GM12878 (cell line): ENCODE measurements at regions not wholly inside any gene's neighbourhood (a gene's known extent, or its start where the extent isn't known, plus 50 kb on each side); places are given as distances from the start of the nearest gene placed in this dataset.

Source experiments
- ATAC-seq: fragments of 200-7000 bp; cut with Tn5 transposase; 3 replicates; pipeline ENCODE4 v1.9.1; 2020; ENCODE audit warnings: mild to moderate bottlenecking, moderate library complexity
- BruUV-seq: library from RNA; stranded (reverse); fragments of 400-500 nt; replicated peaks from 2 replicates; lab custom pipeline; 2021; lab: Mats Ljungman, UMichigan
- CTCF ChIA-PET: fragments of 300-600 bp; sonication (Branson Sonifier 250); formaldehyde crosslinking; extraction: SDS; loops from one replicate; lab custom pipeline; 2021; ENCODE audit warnings: inconsistent platforms; lab: Yijun Ruan, JAX
- POLR2A ChIA-PET: fragments of 350-600 bp; formaldehyde crosslinking; extraction: SDS; loops from one replicate; lab custom pipeline; 2021; ENCODE audit warnings: inconsistent platforms; lab: Charles Lee
- RAD21 ChIA-PET: fragments of 300-600 bp; sonication (Branson Sonifier 250); formaldehyde crosslinking; loops from one replicate; lab custom pipeline; 2023; ENCODE audit warnings: antibody characterized with exemption; ENCODE audit not compliant: unreplicated experiment; lab: Charles Lee
- SMC1A ChIA-PET: fragments of 300-600 bp; sonication (Branson Sonifier 250); formaldehyde crosslinking; loops from one replicate; lab custom pipeline; 2023; ENCODE audit not compliant: unreplicated experiment, uncharacterized antibody; lab: Charles Lee
- DNase-seq: peaks from one replicate; pipeline ENCODE4 v3.0.0-alpha.2; 2011; ENCODE audit warnings: low read depth, low spot score
- FAIRE-seq: peaks from 3 replicates; lab custom pipeline; 2011; peaks lifted over from hg19 to GRCh38; lab: Jason Lieb, UNC
- H2AFZ ChIP-seq: 2 replicates; pipeline ENCODE4 v1.6.0; 2011; ENCODE audit warnings: low read depth, low read length, control low read depth; ENCODE audit not compliant: control insufficient read depth
- H3K27ac ChIP-seq: 2 replicates; pipeline ENCODE4 v1.5.1; 2011; ENCODE audit warnings: control low read depth; ENCODE audit not compliant: control insufficient read depth, insufficient read depth
- H3K27me3 ChIP-seq, 2 experiments: replicated peaks in 1 of 2; 2 replicates each; pipeline versions ENCODE4 v1.6.0 to v1.6.1; 2011; ENCODE audit warnings: low read length in 1 of 2; ENCODE audit not compliant: control insufficient read depth in 2 of 2, insufficient read depth in 2 of 2
- H3K36me3 ChIP-seq, 2 experiments: 2 replicates each; pipeline ENCODE4 v1.5.1; 2011; ENCODE audit warnings: low read length in 1 of 2; ENCODE audit not compliant: control insufficient read depth in 2 of 2, insufficient read depth in 2 of 2
- H3K4me1 ChIP-seq: 2 replicates; pipeline ENCODE4 v1.6.1; 2011; ENCODE audit warnings: mild to moderate bottlenecking, low read length, moderate library complexity, mixed read lengths; ENCODE audit not compliant: control insufficient read depth, insufficient read depth
- H3K4me2 ChIP-seq: 2 replicates; pipeline ENCODE4 v1.6.0; 2011; ENCODE audit warnings: control low read depth; ENCODE audit not compliant: control insufficient read depth, insufficient read depth
- H3K4me3 ChIP-seq: fragments of 200-600 bp; sonication (generic); 2 replicates; pipeline ENCODE4 v1.5.1; 2016
- H3K79me2 ChIP-seq: 2 replicates; pipeline ENCODE4 v1.6.0; 2011; ENCODE audit warnings: low read length; ENCODE audit not compliant: control insufficient read depth, insufficient read depth
- H3K9ac ChIP-seq: 2 replicates; pipeline ENCODE4 v1.8.0; 2011; ENCODE audit warnings: low read length, control low read depth, mixed read lengths; ENCODE audit not compliant: control insufficient read depth, insufficient read depth
- H3K9me3 ChIP-seq: replicated peaks from 3 replicates; pipeline ENCODE4 v1.5.1; 2011; ENCODE audit warnings: mild to moderate bottlenecking, low read length; ENCODE audit not compliant: control insufficient read depth, insufficient read depth
- H4K20me1 ChIP-seq: 2 replicates; pipeline ENCODE4 v1.6.0; 2011; ENCODE audit not compliant: control insufficient read depth, insufficient read depth
- CREB1 ChIP-seq: IDR thresholded peaks from 2 replicates; pipeline ENCODE4 v1.6.1; 2012; ENCODE audit warnings: low read depth, mild to moderate bottlenecking, inconsistent platforms
- EZH2 ChIP-seq: IDR thresholded peaks from 2 replicates; pipeline ENCODE4 v1.6.1; 2012; ENCODE audit warnings: low read depth, mild to moderate bottlenecking, control low read depth, inconsistent platforms, low read length, borderline replicate concordance; ENCODE audit not compliant: control insufficient read depth
- HCFC1 ChIP-seq: fragments of 150-350 bp; IDR thresholded peaks from 2 replicates; pipeline ENCODE4 v1.6.1; 2014; ENCODE audit warnings: low read length
- HDGF ChIP-seq: fragments of 450-650 bp; IDR thresholded peaks from 2 replicates; pipeline ENCODE4 v1.6.1; 2016; ENCODE audit warnings: antibody characterized with exemption
- IKZF1 ChIP-seq: fragments of 450-650 bp; conservative IDR thresholded peaks from 2 replicates; pipeline ENCODE4 v1.6.1; 2017; ENCODE audit warnings: antibody characterized with exemption, mild to moderate bottlenecking
- NFYB ChIP-seq: IDR thresholded peaks from 2 replicates; pipeline ENCODE4 v1.6.1; 2011; ENCODE audit warnings: low read depth, mild to moderate bottlenecking, low read length, improper control_type of control experiment, moderate library complexity; ENCODE audit not compliant: insufficient read depth
- POLR2AphosphoS2 ChIP-seq: IDR thresholded peaks from 2 replicates; pipeline ENCODE4 v1.6.1; 2011; ENCODE audit warnings: low read depth, mild to moderate bottlenecking, low read length, improper control_type of control experiment, moderate library complexity
- TARDBP ChIP-seq: IDR thresholded peaks from 2 replicates; pipeline ENCODE4 v1.6.1; 2016; ENCODE audit warnings: borderline replicate concordance
- TBL1XR1 ChIP-seq: IDR thresholded peaks from 2 replicates; pipeline ENCODE4 v1.6.1; 2012; ENCODE audit warnings: low read depth, low read length, improper control_type of control experiment
- ZNF217 ChIP-seq: fragments of 450-650 bp; IDR thresholded peaks from 2 replicates; pipeline ENCODE4 v1.6.1; 2017; ENCODE audit warnings: antibody characterized with exemption, mild to moderate bottlenecking
- ZNF24 ChIP-seq: fragments of 450-650 bp; IDR thresholded peaks from 2 replicates; pipeline ENCODE4 v1.6.1; 2017; ENCODE audit warnings: antibody characterized with exemption, mild to moderate bottlenecking
- WGBS: methylation state at CpG from one replicate; pipeline ENCODE4 v1.1.6; 2016; ENCODE audit warnings: low lambda C conversion rate; ENCODE audit not compliant: insufficient replicate concordance, insufficient coverage; ENCODE audit errors: missing lambda C conversion rate; 5-methylcytosine and 5-hydroxymethylcytosine counted together
- in situ Hi-C: fragments of 300-500 bp; cut with MboI; formaldehyde crosslinking; loops from 9 replicates; pipeline ENCODE4 v1.14.3; 2018; ENCODE audit warnings: mixed read lengths
- intact Hi-C: fragments of 100-400 bp; cut with micrococcal nuclease; formaldehyde crosslinking; loops from one replicate; pipeline ENCODE4 v1.14.2; 2022; ENCODE audit not compliant: unreplicated experiment
- TF ChIP-seq, protein P1 (sequence below): fragments of 450-650 bp; IDR thresholded peaks from 2 replicates; pipeline ENCODE4 v1.6.1; 2016; ENCODE audit warnings: mild to moderate bottlenecking, moderate library complexity, borderline replicate concordance
- TF ChIP-seq, protein P2 (sequence below): IDR thresholded peaks from 2 replicates; pipeline ENCODE4 v1.6.1; 2012; ENCODE audit warnings: low read depth, low read length, improper control_type of control experiment
- TF ChIP-seq, protein P3 (sequence below): fragments of 450-650 bp; IDR thresholded peaks from 2 replicates; pipeline ENCODE4 v1.6.1; 2017; ENCODE audit warnings: low read depth, mild to moderate bottlenecking, moderate library complexity

DNA sequence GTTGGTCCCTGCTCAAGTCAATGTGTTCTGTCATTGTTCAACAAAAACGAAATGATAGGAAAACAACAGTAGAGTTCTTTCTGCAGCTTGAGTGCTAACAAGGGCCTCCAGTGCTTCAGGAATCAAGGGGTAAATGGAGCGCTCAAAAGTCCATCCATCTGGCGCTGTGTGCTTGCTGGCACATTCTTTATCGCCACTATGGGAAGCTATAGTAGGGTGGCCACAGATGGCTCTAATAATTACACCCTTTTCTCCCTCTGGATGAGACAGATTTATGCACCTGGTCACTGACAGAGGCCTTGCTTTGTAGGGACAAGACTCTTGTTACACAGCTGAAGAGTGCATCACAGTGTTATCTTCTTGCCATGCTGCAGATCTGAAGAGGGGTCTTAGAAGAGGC is 136.0 kb downstream of the GDAP2 start:
- ChIA-PET CTCF (no interaction called here), RAD21 (no interaction called here), POLR2A (no interaction called here), SMC1A (no interaction called here)
- intact Hi-C loops (no loop called here), in situ Hi-C loops (no loop called here)
- Histone ChIP-seq H2AFZ (no peak overlapping the region), H3K9ac (no peak overlapping the region), H3K79me2 (no peaks in the 10 kb centered on the region), H3K36me3 (no peaks in the 10 kb centered on the region), H3K4me3 (no peak overlapping the region), H3K27ac (no peak overlapping the region), H3K27me3 (no peaks in the 10 kb centered on the region), H4K20me1 (no peaks in the 10 kb centered on the region), H3K9me3 (no peaks in the 10 kb centered on the region), H3K4me1 (no peaks in the 10 kb centered on the region), H3K4me2 (no peak overlapping the region)
- no peak for TF ChIP-seq CREB1
- no peak for ATAC-seq
- DNase-seq = no peak
- BruUV-seq = no TSS peak
- FAIRE-seq = no peak
- WGBS = 54% methylated on average over 4 of the region's 4 CpGs

DNA sequence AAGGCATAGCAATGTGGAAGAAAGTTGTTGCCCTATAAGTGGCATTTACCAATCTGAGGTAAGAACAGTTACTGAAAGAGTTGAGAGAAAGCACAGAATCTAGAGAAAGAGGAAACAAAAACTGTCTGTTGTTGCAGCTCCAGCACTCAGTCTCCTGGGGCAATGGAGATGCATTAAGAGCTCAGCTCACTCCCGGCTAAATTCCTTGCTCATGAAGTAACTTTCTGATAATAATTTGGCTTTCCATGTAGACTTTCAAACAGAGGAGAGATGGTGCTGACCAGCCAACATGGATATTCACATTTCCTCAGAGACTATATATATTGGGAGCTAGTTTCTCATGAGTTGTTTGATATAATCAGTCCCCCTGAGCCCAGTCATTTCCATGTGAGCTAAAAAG is 135.3 kb downstream of the GDAP2 start:
- POLR2A ChIA-PET = no interaction called here
- 0% methylated on average over 1 of the region's 1 CpG for WGBS
- TF ChIP-seq HDGF = no peak
- TF ChIP-seq, protein P1, sequence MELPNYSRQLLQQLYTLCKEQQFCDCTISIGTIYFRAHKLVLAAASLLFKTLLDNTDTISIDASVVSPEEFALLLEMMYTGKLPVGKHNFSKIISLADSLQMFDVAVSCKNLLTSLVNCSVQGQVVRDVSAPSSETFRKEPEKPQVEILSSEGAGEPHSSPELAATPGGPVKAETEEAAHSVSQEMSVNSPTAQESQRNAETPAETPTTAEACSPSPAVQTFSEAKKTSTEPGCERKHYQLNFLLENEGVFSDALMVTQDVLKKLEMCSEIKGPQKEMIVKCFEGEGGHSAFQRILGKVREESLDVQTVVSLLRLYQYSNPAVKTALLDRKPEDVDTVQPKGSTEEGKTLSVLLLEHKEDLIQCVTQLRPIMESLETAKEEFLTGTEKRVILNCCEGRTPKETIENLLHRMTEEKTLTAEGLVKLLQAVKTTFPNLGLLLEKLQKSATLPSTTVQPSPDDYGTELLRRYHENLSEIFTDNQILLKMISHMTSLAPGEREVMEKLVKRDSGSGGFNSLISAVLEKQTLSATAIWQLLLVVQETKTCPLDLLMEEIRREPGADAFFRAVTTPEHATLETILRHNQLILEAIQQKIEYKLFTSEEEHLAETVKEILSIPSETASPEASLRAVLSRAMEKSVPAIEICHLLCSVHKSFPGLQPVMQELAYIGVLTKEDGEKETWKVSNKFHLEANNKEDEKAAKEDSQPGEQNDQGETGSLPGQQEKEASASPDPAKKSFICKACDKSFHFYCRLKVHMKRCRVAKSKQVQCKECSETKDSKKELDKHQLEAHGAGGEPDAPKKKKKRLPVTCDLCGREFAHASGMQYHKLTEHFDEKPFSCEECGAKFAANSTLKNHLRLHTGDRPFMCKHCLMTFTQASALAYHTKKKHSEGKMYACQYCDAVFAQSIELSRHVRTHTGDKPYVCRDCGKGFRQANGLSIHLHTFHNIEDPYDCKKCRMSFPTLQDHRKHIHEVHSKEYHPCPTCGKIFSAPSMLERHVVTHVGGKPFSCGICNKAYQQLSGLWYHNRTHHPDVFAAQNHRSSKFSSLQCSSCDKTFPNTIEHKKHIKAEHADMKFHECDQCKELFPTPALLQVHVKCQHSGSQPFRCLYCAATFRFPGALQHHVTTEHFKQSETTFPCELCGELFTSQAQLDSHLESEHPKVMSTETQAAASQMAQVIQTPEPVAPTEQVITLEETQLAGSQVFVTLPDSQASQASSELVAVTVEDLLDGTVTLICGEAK = no peak
- no peak for TF ChIP-seq POLR2AphosphoS2
- TF ChIP-seq HCFC1 = no peak
- TF ChIP-seq ZNF24 = no peak
- TF ChIP-seq IKZF1 = no peak
- no peak for TF ChIP-seq EZH2
- TF ChIP-seq, protein P2, sequence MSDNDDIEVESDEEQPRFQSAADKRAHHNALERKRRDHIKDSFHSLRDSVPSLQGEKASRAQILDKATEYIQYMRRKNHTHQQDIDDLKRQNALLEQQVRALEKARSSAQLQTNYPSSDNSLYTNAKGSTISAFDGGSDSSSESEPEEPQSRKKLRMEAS = no peak
- TF ChIP-seq NFYB = no peak
- TF ChIP-seq ZNF217 = no peak
- TF ChIP-seq TARDBP = no peak
- no peak for TF ChIP-seq TBL1XR1
- TF ChIP-seq, protein P3, sequence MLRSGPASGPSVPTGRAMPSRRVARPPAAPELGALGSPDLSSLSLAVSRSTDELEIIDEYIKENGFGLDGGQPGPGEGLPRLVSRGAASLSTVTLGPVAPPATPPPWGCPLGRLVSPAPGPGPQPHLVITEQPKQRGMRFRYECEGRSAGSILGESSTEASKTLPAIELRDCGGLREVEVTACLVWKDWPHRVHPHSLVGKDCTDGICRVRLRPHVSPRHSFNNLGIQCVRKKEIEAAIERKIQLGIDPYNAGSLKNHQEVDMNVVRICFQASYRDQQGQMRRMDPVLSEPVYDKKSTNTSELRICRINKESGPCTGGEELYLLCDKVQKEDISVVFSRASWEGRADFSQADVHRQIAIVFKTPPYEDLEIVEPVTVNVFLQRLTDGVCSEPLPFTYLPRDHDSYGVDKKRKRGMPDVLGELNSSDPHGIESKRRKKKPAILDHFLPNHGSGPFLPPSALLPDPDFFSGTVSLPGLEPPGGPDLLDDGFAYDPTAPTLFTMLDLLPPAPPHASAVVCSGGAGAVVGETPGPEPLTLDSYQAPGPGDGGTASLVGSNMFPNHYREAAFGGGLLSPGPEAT = no peak

More for the DNA sequence above, 135.3 kb downstream of the GDAP2 start:
- Histone ChIP-seq H3K9ac (no peak overlapping the region), H4K20me1 (no peaks in the 10 kb centered on the region), H3K36me3 (no peaks in the 10 kb centered on the region), H3K4me3 (no peak overlapping the region), H3K9me3 (no peaks in the 10 kb centered on the region), H3K27ac (no peak overlapping the region), H3K4me2 (no peak overlapping the region), H3K4me1 (no peaks in the 10 kb centered on the region), H3K27me3 (no peaks in the 10 kb centered on the region), H2AFZ (no peak overlapping the region), H3K79me2 (no peaks in the 10 kb centered on the region)
- no TSS peak for BruUV-seq
- in situ Hi-C loops = no loop called here
- ATAC-seq = no peak
- RAD21 ChIA-PET = no interaction called here
- FAIRE-seq = no peak
- SMC1A ChIA-PET = no interaction called here
- DNase-seq = no peak
- intact Hi-C loops = no loop called here
- CTCF ChIA-PET = interaction anchor here (0.7 to 0.8 kb wide), 2 partner anchors 11 to 288 kb away, joined by 3 read pairs; no protein-coding TSS in a partner anchor
